DOHH2 (cell line): ENCODE measurements at regions not wholly inside any gene's neighbourhood (a gene's known extent, or its start where the extent isn't known, plus 50 kb on each side); places are given as distances from the start of the nearest gene placed in this dataset.

Experiments used
- EZH2phosphoT487 ChIP-seq: fragments of 200-600 bp; sonication (generic); IDR thresholded peaks from 2 replicates; pipeline ENCODE4 v1.6.1; 2017; ENCODE audit warnings: borderline replicate concordance, mild to moderate bottlenecking, antibody characterized with exemption, low read length, moderate library complexity, mixed read lengths
- TF ChIP-seq, protein P1 (sequence below): fragments of 200-600 bp; sonication (generic); IDR thresholded peaks from one replicate; pipeline ENCODE4 v1.5.1; 2014; ENCODE audit warnings: antibody characterized with exemption, mild to moderate bottlenecking, low read depth, low read length; ENCODE audit not compliant: poor library complexity, severe bottlenecking

- TF ChIP-seq, protein P1, sequence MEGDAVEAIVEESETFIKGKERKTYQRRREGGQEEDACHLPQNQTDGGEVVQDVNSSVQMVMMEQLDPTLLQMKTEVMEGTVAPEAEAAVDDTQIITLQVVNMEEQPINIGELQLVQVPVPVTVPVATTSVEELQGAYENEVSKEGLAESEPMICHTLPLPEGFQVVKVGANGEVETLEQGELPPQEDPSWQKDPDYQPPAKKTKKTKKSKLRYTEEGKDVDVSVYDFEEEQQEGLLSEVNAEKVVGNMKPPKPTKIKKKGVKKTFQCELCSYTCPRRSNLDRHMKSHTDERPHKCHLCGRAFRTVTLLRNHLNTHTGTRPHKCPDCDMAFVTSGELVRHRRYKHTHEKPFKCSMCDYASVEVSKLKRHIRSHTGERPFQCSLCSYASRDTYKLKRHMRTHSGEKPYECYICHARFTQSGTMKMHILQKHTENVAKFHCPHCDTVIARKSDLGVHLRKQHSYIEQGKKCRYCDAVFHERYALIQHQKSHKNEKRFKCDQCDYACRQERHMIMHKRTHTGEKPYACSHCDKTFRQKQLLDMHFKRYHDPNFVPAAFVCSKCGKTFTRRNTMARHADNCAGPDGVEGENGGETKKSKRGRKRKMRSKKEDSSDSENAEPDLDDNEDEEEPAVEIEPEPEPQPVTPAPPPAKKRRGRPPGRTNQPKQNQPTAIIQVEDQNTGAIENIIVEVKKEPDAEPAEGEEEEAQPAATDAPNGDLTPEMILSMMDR: no peak
- no peak for TF ChIP-seq EZH2phosphoT487
These were observed 59.2 kb upstream of the OLFM4 start for GRCh38 chr13:52969373-52969772.
